ENCODE measurements at regions not wholly inside any gene's neighbourhood (a gene's known extent, or its start where the extent isn't known, plus 50 kb on each side); places are given as distances from the start of the nearest gene placed in this dataset.
"Not testable (repeated sequence)": the region's sequence is repeated elsewhere in the genome, so short reads cannot be mapped to it uniquely, and the experiment has no call there.

- DNase-seq: no peak
Observed at GRCh38 chr16:26911436-26911835, 155.3 kb upstream of the C16orf82 start.

- no peak for DNase-seq
Observed at GRCh38 chr16:26913851-26914250, 152.9 kb upstream of the C16orf82 start.

- DNase-seq: no peak
Observed at GRCh38 chr16:26930786-26931581, 135.7 kb upstream of the C16orf82 start.

DNA sequence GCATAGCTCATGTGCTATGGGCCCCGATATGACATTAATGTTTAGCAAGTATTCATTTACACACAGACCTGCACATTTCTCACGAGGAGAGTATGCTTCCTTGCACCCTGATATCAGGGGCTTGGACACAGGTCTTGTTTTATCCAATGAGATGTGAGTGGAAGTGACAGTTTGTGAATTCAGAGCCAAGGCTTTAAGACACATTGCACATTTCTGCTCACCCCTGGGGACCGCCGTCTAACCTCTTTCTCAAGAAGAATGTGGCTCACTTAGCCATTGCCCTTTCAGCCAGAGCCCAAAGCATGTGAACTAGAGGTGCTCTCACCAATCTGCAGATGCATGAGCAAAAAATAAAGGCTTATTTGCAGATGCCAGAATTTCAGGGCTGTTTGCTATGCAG lies 116.1 kb upstream of the C16orf82 start:
- DNase-seq: no peak

DNA sequence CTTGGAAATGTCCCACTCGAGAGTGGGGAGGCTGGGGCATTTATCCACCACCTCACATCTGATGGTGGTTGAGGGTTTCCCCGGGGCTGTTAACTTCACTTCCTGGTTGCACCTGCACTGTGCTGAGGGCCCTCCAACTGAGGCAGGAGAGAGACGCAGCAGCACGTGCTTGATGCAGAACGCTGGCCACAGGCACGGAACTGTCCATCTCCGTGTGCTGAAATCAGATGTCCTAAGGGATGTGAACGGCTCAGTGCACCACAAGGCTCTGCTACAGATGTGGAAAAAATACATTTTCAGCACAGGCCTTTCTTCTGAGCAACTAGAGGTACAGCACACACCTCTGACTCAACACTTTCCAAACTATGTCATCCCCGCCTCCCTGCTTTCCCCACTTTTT lies 114.8 kb upstream of the C16orf82 start:
- DNase-seq: no peak

GRCh38 chr16:26952411-26952810 lies 114.3 kb upstream of the C16orf82 start:
- no peak for DNase-seq

DNA sequence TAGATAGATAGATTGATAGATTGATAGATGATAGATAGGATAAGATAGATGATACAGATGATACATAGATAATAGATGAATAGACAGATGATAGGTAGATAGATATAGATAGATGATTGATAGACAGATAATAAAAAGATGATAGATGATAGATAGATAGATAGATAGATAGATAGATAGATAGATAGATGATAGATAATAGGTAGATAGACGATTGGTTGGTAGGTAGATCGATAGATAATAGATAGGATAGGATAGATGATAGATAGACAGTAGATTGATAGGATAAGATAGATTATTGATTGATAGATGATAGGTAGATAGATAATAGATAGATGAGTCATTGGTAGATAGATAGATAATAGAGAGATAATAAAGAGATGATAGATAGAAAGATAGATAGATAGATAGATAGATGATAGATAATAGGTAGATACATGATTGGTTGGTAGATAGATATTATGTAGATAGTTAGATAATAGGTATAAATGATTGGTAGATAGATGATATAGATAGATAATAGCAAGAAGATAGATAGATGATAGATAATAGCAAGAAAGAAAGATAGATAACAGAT lies 109.4 kb upstream of the C16orf82 start:
- DNase-seq: no peak

GRCh38 chr16:26959416-26960009 lies 107.2 kb upstream of the C16orf82 start:
- no peak for DNase-seq

DNA sequence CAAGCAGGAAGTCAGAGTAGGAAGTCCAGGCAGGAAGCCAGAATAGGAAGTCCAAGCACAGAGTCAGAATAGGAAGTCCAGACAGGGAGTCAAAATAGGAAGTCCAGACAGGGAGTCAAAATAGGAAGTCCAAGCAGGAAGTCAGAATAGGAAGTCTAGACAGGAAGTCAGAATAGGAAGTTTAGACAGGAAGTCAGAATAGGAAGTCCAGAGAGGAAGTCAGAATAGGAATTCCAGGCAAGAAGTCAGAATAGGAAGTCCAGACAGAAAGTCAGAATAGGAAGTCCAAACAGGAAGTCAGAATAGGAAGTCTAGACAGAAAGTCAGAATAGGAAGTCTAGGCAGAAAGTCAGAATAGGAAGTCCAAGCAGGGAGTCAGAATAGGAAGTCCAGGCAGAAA lies 105.3 kb upstream of the C16orf82 start:
- no peak for DNase-seq

- DNase-seq: no peak
Observed at GRCh38 chr16:26963109-26963508, 103.6 kb upstream of the C16orf82 start.

DNA sequence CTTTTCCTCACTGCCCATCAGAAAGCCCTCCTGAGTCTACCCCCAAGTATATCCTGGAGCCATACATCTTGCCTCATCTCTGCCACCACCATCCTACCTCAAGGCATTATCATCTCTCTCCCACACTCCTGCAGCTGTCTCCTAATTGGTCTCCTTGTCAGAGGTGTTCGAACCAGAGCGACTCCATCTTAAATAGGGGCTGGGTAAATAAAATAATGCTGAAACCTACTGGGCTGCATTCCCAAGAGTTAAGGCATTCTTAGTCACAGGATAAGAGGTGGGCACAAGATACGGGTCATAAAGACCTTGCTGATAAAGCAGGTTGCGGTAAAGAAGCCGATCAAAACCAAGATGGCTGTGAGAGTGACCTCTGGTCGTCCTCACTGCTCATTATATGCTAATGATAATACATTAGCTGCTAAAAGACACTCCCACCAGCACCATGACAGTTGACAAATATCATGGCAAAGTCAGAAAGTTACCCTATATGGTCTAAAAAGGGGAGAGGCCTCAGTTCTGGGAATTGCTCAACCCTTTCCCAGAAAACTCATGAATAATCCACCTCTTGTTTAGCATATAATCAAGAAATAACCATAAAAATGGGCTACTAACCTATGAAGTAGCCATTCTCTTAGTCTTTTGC lies 97.0 kb upstream of the C16orf82 start:
- DNase-seq: no peak

DNA sequence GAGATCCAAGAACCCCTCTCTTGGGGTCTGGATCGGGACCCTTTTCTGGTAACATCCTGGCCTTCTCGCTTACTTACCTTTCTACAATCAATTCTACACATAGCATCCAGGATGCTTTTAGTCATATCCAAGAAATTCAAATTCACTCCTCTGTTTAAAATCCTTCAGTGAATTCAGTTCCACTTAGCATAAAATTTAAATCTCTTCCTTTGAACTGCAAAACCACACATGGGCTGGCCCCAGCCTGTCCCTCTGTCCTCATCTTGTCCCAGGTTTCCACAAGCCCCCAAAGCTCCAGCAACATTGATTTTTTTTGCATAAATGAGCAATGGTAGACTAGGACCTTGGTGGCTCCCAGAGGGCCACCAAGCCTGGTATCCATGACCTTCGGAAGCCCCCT lies 96.4 kb upstream of the C16orf82 start:
- no peak for DNase-seq

GRCh38 chr16:26976873-26977272 lies 89.9 kb upstream of the C16orf82 start:
- no peak for DNase-seq

GRCh38 chr16:26981266-26981938 lies 85.3 kb upstream of the C16orf82 start:
- DNase-seq: no peak

DNA sequence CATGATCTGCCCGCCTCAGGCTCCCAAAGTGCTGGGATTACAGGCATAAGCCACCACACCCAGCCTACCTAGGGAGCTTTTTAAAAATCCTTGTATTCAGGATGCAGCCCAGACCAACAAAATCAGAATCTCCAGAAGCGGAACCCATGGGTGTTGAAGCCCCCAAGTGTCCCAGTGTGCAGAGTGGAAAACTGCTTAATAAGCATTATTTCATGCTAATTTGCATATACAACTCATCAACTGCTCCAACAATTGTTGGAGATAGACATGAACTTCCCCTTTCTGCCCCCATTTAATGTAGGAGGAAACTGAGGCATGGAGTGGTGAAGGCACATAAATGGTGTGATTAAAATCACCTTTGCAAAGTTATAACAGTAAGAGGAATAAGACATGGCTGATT lies 84.3 kb upstream of the C16orf82 start:
- no peak for DNase-seq

- DNase-seq: no peak
Observed at GRCh38 chr16:26983426-26983825, 83.3 kb upstream of the C16orf82 start.

GRCh38 chr16:26985100-26986065 lies 81.3 kb upstream of the C16orf82 start:
- no peak for DNase-seq

GRCh38 chr16:26987597-26988010 lies 79.1 kb upstream of the C16orf82 start:
- no peak for DNase-seq

- no peak for DNase-seq
Observed at GRCh38 chr16:26988186-26988585, 78.5 kb upstream of the C16orf82 start.

- DNase-seq: not testable (repeated sequence)
Observed at GRCh38 chr16:26990384-26991120, 76.2 kb upstream of the C16orf82 start.

- no peak for DNase-seq
Observed at GRCh38 chr16:26992666-26993349, 73.9 kb upstream of the C16orf82 start.

Data from T1000 (cell line).